ENCODE measurements at regions not wholly inside any gene's neighbourhood (a gene's known extent, or its start where the extent isn't known, plus 50 kb on each side); places are given as distances from the start of the nearest gene placed in this dataset.

GRCh38 chr10:10886861-10887531, 130.7 kb upstream of the CELF2 start:
- peak; percentile 46 for DNase-seq (ENCODE audit: low read depth)
- TF ChIP-seq, protein P1, sequence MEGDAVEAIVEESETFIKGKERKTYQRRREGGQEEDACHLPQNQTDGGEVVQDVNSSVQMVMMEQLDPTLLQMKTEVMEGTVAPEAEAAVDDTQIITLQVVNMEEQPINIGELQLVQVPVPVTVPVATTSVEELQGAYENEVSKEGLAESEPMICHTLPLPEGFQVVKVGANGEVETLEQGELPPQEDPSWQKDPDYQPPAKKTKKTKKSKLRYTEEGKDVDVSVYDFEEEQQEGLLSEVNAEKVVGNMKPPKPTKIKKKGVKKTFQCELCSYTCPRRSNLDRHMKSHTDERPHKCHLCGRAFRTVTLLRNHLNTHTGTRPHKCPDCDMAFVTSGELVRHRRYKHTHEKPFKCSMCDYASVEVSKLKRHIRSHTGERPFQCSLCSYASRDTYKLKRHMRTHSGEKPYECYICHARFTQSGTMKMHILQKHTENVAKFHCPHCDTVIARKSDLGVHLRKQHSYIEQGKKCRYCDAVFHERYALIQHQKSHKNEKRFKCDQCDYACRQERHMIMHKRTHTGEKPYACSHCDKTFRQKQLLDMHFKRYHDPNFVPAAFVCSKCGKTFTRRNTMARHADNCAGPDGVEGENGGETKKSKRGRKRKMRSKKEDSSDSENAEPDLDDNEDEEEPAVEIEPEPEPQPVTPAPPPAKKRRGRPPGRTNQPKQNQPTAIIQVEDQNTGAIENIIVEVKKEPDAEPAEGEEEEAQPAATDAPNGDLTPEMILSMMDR (IDR thresholded peaks at IDR 0.05; ENCODE audit: insufficient read depth, low read depth, low read length): no peak
- H3K4me3 ChIP-seq (ENCODE audit: low read depth, low read length): no peak overlapping the region

DNA sequence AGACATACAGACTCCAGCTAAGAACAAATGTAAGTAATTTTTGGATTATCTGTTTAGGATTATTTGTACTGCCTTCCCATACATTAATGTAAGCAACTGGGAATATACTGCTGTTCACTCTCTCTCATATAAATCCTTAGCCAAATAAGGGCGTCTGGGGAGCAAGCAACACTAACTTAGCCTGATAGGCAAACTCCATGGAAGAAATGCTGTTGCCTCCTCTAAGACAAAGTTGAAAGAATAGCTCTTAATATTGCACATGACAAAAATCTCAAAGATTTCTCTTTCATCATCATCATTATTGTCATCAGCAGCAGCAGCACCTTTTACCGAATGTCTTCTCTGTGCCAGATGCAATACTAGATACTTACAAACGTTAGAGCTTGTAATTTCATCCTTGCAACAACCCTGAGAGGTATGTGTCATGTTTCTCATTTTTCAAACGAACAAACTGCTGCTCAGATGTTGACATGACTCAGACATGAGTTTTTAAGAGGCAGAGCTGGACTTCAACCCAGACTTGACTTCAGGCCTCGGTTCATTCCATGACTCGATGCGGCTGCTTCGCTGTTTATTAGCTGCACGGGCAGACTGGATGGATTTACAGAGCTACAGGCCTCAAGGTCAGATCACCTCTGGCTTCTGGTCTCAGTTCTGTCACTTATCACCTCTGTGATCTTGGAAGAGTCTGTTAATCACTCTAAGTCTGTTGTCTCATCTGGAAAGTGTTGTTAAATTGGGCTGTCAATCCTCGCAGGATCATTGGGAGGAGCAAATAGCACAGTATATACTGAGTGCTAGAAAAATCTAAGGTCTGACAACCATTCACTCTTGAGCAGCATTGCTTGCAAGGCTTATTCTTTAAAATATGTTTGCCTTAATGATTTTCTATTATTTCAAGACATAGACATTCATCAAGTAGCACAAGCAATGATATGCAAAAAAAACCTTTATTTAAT, 126.3 kb upstream of the CELF2 start:
- DNase-seq (ENCODE audit: low read depth): peak; percentile 59
- H3K4me3 ChIP-seq (ENCODE audit: low read depth, low read length): no peak overlapping the region
- TF ChIP-seq, protein P1 (IDR thresholded peaks at IDR 0.05; ENCODE audit: insufficient read depth, low read depth, low read length): no peak

DNA sequence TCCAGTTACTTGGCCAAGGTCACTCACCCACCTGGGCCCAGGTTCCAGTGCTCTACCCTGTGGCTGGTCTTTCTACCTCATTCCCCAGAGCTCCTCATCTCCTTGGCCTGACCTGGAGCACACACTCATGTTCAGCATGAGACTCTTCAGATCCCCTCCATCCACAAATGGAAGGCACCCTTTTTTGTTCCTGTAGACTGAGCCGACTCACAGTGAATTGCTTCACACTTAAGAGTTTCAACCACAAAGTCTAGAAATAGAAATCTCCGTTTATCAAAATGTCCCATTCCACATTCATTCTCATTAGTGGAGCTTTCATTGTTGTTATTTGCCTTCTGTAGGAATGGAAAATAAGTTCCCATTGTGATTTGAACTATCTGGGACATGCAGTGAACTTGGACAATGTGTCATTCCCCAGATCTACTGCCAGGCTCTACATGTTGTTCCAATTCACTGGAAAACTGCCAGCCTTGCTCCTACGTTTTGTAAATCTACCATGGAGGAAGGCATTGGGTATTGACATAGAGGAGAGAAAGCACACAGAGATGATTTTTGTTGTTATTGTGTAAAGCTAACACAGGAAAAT, 125.3 kb upstream of the CELF2 start:
- DNase-seq (ENCODE audit: low read depth): no peak
- TF ChIP-seq, protein P1 (IDR thresholded peaks at IDR 0.05; ENCODE audit: insufficient read depth, low read depth, low read length): no peak
- no peak overlapping the region for H3K4me3 ChIP-seq (ENCODE audit: low read depth, low read length)

DNA sequence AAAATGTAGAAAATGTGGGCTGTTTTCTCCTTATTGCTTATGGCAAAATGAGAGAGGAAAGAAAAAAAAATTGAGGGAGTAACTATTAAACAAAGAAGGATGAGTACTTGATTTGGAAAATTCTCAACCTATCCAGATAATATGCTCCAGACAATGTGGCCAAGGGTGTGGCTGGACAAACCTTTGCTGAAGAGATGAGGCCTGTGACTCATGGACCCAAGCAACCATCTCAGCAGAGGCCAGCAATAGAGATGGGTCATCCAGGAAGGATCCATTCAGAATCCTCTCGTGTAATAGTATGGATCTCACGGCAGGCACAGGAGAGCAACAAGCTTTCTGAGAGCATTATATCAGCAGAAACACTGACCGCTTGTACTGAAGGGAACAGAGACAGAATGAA, 120.3 kb upstream of the CELF2 start:
- H3K4me3 ChIP-seq (ENCODE audit: low read depth, low read length): no peak overlapping the region
- TF ChIP-seq, protein P1 (IDR thresholded peaks at IDR 0.05; ENCODE audit: insufficient read depth, low read depth, low read length): no peak
- DNase-seq (ENCODE audit: low read depth): no peak

DNA sequence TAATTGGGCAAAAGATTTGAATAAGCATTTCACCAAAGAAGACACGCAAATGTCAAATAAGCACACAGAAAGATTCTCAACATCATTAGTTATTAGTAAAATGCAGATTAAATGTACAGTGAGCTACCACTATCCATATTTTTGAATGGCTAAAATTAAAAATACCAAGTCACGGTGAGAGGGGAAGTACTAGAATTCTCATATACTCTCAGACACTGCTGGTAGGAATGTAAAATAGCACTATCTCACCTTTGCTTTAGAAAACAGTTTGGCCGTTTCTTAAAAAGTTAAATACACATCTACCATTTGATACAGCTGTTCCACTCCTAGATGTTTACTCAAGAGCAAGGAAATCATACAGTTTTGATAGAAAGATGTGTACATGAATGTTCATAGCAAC, 115.8 kb upstream of the CELF2 start:
- no peak overlapping the region for H3K4me3 ChIP-seq (ENCODE audit: low read depth, low read length)
- no peak for DNase-seq (ENCODE audit: low read depth)
- TF ChIP-seq, protein P1 (IDR thresholded peaks at IDR 0.05; ENCODE audit: insufficient read depth, low read depth, low read length): no peak

DNA sequence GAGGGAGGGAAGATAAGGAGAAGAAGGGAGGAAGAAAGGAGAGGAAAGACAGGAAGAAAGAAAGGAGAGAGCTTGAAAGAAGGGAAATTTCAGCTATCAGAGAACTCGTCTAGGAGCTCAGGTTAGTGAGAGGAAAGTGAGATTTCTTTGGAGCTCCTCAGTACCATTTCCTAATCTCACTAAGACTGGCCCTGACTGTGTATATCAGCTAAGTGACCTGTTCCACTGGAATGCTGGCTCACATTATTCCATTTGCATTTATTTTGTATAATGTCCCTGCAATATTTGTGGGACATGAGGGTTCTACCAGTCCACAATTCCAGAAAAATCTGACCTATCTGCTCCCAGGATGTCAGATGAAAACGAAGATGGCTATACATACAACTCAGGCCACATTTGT, 114.7 kb upstream of the CELF2 start:
- no peak overlapping the region for H3K4me3 ChIP-seq (ENCODE audit: low read depth, low read length)
- TF ChIP-seq, protein P1 (IDR thresholded peaks at IDR 0.05; ENCODE audit: insufficient read depth, low read depth, low read length): no peak
- DNase-seq (ENCODE audit: low read depth): no peak
